ENCODE measurements at regions not wholly inside any gene's neighbourhood (a gene's known extent, or its start where the extent isn't known, plus 50 kb on each side); places are given as distances from the start of the nearest gene placed in this dataset.

DNA sequence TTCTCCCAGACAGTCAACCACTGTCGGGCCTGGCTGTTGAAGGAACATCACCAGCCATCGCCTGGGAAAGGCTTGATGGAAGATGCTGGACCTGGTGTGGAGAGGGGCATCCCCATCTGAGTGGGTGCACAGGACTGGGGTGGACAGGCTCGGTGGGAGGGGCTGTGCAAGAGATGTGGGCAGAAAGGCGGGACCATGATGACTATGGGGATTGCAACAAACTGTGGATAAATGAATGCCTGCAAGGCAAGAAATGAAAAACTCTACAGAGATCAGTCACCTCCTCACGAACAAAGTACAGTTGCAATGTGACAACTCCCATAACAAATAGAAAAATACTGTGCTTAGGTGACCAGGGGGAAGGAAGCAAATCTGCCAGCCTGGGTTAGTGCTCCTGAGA lies 171.9 kb upstream of the GPR12 start:
- TF ChIP-seq PHF21A (IDR thresholded peaks at IDR 0.05; ENCODE audit: borderline replicate concordance, low read depth) (no peak), NFXL1 (CRISPR knock-in tag; IDR thresholded peaks at IDR 0.05) (no peak), TCF7L2 (IDR thresholded peaks at IDR 0.05; ENCODE audit: low read depth, low read length) (no peak), FOXA3 (CRISPR knock-in tag; conservative IDR thresholded peaks at IDR 0.05 in 1 of 2, IDR thresholded peaks at IDR 0.05 in 1 of 2) (no peak), GABPA (tag; conservative IDR thresholded peaks at IDR 0.05; ENCODE audit: low read depth) (no peak), NUFIP1 (IDR thresholded peaks at IDR 0.05; ENCODE audit: partially characterized antibody) (no peak), RHOXF2B (CRISPR knock-in tag; conservative IDR thresholded peaks at IDR 0.05) (no peak)
- TF ChIP-seq, protein P1, sequence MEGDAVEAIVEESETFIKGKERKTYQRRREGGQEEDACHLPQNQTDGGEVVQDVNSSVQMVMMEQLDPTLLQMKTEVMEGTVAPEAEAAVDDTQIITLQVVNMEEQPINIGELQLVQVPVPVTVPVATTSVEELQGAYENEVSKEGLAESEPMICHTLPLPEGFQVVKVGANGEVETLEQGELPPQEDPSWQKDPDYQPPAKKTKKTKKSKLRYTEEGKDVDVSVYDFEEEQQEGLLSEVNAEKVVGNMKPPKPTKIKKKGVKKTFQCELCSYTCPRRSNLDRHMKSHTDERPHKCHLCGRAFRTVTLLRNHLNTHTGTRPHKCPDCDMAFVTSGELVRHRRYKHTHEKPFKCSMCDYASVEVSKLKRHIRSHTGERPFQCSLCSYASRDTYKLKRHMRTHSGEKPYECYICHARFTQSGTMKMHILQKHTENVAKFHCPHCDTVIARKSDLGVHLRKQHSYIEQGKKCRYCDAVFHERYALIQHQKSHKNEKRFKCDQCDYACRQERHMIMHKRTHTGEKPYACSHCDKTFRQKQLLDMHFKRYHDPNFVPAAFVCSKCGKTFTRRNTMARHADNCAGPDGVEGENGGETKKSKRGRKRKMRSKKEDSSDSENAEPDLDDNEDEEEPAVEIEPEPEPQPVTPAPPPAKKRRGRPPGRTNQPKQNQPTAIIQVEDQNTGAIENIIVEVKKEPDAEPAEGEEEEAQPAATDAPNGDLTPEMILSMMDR (IDR thresholded peaks at IDR 0.05 in 2 of 3, conservative IDR thresholded peaks at IDR 0.05 in 1 of 3; ENCODE audit: insufficient read depth in 2 of 3, low read depth in 1 of 3, low read length in 3 of 3) = no peak
- TF ChIP-seq, protein P2, sequence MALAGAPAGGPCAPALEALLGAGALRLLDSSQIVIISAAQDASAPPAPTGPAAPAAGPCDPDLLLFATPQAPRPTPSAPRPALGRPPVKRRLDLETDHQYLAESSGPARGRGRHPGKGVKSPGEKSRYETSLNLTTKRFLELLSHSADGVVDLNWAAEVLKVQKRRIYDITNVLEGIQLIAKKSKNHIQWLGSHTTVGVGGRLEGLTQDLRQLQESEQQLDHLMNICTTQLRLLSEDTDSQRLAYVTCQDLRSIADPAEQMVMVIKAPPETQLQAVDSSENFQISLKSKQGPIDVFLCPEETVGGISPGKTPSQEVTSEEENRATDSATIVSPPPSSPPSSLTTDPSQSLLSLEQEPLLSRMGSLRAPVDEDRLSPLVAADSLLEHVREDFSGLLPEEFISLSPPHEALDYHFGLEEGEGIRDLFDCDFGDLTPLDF (CRISPR knock-in tag; IDR thresholded peaks at IDR 0.05) = no peak

All from K562 (cell line).